ENCODE measurements at regions not wholly inside any gene's neighbourhood (a gene's known extent, or its start where the extent isn't known, plus 50 kb on each side); places are given as distances from the start of the nearest gene placed in this dataset.

- WGBS, result 49% methylated on average over 12 of the region's 12 CpGs
- no peak for DNase-seq (ENCODE audit: low spot score in 2 of 2)
- no peak overlapping the region for H3K4me3 ChIP-seq
- TF ChIP-seq POLR2AphosphoS5 (IDR thresholded peaks at IDR 0.05) (peak in 1 of 3 donors; percentile 39), POLR2A (IDR thresholded peaks at IDR 0.05) (no peak), EP300 (IDR thresholded peaks at IDR 0.05) (no peak)
- TF ChIP-seq, protein P1, sequence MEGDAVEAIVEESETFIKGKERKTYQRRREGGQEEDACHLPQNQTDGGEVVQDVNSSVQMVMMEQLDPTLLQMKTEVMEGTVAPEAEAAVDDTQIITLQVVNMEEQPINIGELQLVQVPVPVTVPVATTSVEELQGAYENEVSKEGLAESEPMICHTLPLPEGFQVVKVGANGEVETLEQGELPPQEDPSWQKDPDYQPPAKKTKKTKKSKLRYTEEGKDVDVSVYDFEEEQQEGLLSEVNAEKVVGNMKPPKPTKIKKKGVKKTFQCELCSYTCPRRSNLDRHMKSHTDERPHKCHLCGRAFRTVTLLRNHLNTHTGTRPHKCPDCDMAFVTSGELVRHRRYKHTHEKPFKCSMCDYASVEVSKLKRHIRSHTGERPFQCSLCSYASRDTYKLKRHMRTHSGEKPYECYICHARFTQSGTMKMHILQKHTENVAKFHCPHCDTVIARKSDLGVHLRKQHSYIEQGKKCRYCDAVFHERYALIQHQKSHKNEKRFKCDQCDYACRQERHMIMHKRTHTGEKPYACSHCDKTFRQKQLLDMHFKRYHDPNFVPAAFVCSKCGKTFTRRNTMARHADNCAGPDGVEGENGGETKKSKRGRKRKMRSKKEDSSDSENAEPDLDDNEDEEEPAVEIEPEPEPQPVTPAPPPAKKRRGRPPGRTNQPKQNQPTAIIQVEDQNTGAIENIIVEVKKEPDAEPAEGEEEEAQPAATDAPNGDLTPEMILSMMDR (IDR thresholded peaks at IDR 0.05), result no peak
- H3K27ac ChIP-seq, result peak overlapping the region; percentile 66
- H3K4me1 ChIP-seq, result peaks cover 56% of the 10 kb centered on the region
- H3K27me3 ChIP-seq, result no peaks in the 10 kb centered on the region
- no peaks in the 10 kb centered on the region for H3K36me3 ChIP-seq
- H3K9me3 ChIP-seq, result no peaks in the 10 kb centered on the region
Observed at GRCh38 chr16:54425681-54426552, 139.3 kb upstream of the IRX3 start.

- H3K36me3 ChIP-seq, result no peaks in the 10 kb centered on the region
- H3K4me1 ChIP-seq, result peaks cover 49% of the 10 kb centered on the region
- peak overlapping the region; percentile 66 for H3K27ac ChIP-seq
- no peak for DNase-seq (ENCODE audit: low spot score in 2 of 2)
- H3K4me3 ChIP-seq, result no peak overlapping the region
- H3K27me3 ChIP-seq, result no peaks in the 10 kb centered on the region
- 86% methylated on average over 1 of the region's 1 CpG for WGBS
- H3K9me3 ChIP-seq, result no peaks in the 10 kb centered on the region
- TF ChIP-seq, protein P1 (IDR thresholded peaks at IDR 0.05), result no peak
- TF ChIP-seq EP300 (IDR thresholded peaks at IDR 0.05), result no peak
- TF ChIP-seq POLR2A (IDR thresholded peaks at IDR 0.05), result no peak
- TF ChIP-seq POLR2AphosphoS5 (IDR thresholded peaks at IDR 0.05), result no peak
Observed at GRCh38 chr16:54425068-54425467, 138.5 kb upstream of the IRX3 start.

- Histone ChIP-seq H3K9me3 (no peaks in the 10 kb centered on the region), H3K27me3 (no peaks in the 10 kb centered on the region), H3K4me1 (peaks cover 49% of the 10 kb centered on the region), H3K36me3 (no peaks in the 10 kb centered on the region), H3K27ac (no peak overlapping the region), H3K4me3 (no peak overlapping the region)
- 74% methylated on average over 5 of the region's 5 CpGs for WGBS
- DNase-seq (ENCODE audit: low spot score in 2 of 2), result no peak
- TF ChIP-seq POLR2A (IDR thresholded peaks at IDR 0.05), result no peak
- TF ChIP-seq, protein P1 (IDR thresholded peaks at IDR 0.05), result no peak
- no peak for TF ChIP-seq EP300 (IDR thresholded peaks at IDR 0.05)
- TF ChIP-seq POLR2AphosphoS5 (IDR thresholded peaks at IDR 0.05), result no peak
Observed at GRCh38 chr16:54424043-54424451, 137.5 kb upstream of the IRX3 start.

- Histone ChIP-seq H3K36me3 (no peaks in the 10 kb centered on the region), H3K4me3 (no peak overlapping the region), H3K27me3 (no peaks in the 10 kb centered on the region), H3K27ac (peak overlapping the region; percentile 37), H3K9me3 (no peaks in the 10 kb centered on the region), H3K4me1 (peaks cover 49% of the 10 kb centered on the region)
- no peak for DNase-seq (ENCODE audit: low spot score in 2 of 2)
- no peak for TF ChIP-seq EP300 (IDR thresholded peaks at IDR 0.05)
- no peak for TF ChIP-seq POLR2AphosphoS5 (IDR thresholded peaks at IDR 0.05)
- no peak for TF ChIP-seq POLR2A (IDR thresholded peaks at IDR 0.05)
- TF ChIP-seq, protein P1 (IDR thresholded peaks at IDR 0.05), result no peak
- 58% methylated on average over 2 of the region's 2 CpGs for WGBS
Observed at GRCh38 chr16:54422569-54422978, 136.0 kb upstream of the IRX3 start.

DNA sequence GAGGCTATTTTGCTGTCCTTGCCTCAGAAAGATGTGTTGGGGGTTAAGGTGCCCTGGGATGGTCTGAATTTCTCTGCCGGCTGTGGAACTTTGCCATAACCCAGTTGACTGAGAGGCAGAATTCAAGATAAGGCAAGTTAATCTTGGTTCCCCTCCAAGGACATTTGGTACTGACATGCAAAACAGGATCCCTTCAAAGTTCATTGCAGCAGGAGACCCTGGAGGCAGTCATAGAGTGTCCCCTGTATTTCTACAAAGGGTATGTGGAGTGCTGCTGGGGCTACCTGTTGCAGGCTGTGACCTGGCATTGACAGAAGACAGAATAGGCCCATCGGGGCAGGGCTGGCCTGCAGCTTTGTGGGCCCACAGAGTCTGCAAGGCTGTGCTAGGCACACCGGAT is 135.6 kb upstream of the IRX3 start:
- H3K27me3 ChIP-seq, result no peaks in the 10 kb centered on the region
- H3K9me3 ChIP-seq, result no peaks in the 10 kb centered on the region
- H3K27ac ChIP-seq, result peak overlapping the region; percentile 37
- DNase-seq (ENCODE audit: low spot score in 2 of 2), result no peak
- H3K4me3 ChIP-seq, result no peak overlapping the region
- 56% methylated on average over 3 of the region's 3 CpGs for WGBS
- TF ChIP-seq EP300 (IDR thresholded peaks at IDR 0.05), result no peak
- TF ChIP-seq POLR2AphosphoS5 (IDR thresholded peaks at IDR 0.05), result no peak
- no peak for TF ChIP-seq POLR2A (IDR thresholded peaks at IDR 0.05)
- TF ChIP-seq, protein P1 (IDR thresholded peaks at IDR 0.05), result no peak
- H3K36me3 ChIP-seq, result no peaks in the 10 kb centered on the region
- peaks cover 47% of the 10 kb centered on the region for H3K4me1 ChIP-seq

Data from suprapubic skin (tissue), 4 donors.